HS-5 (cell line): ENCODE measurements at regions not wholly inside any gene's neighbourhood (a gene's known extent, or its start where the extent isn't known, plus 50 kb on each side); places are given as distances from the start of the nearest gene placed in this dataset.
"Not testable (repeated sequence)": the region's sequence is repeated elsewhere in the genome, so short reads cannot be mapped to it uniquely, and the experiment has no call there.

Experiments used
- DNase-seq: peaks from one replicate; pipeline ENCODE4 v3.0.0-alpha.2; 2012; ENCODE audit warnings: low read depth

DNA sequence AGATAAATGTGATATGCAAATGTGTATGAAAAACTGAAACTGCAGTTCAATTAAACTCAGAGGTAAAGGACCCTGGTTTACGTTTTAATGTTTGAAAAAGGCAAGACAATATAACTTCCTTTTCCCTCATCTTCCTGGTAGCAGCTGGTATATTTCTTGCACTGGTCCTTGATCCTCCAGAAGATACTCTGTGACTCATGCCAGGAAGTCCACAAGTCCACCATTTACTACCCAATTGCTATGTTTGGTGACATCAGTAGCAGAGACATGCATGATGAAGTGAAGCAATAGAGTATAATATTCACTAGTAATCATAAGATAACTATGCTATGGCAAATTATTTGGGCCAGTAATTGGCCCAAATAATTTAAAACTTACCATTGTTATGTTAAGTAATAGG is 774.5 kb upstream of the NEGR1 start:
- no peak for DNase-seq

DNA sequence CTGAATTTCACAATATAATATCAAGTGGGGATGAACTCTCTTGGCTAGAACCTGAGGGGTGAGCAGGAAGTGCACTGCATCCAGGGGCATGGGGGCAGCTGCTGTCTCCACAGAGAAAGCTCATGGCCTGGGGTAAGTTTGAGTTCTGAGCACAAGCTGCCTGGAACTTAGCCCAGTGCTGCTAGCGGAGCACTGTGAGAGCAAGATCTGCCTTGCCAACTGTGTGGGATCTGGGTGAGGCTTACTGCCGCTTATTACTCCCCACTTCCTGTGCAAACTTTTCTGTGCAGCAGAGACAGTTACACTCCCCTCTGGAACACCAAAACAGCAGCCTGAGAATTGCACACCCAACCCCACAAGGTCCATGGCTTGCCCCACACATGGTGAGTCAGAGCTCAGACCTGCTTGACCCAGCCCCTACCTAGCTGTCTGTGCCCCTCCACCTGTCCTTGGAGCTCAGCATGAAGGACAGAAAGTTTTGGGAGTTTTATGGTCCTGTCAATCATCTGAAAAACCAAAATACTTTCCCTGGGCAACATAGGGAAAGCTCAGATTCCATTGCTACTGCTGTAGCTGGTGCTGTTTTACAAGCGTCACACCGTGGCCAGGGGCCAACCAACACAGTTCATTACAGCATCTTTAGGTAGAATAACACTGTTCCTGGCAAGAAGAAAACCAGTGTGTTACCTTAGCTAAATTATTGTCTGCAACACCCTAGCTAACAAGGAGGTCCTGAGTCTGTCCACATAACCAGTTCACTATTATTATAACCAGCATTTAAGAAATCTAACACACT is 762.1 kb upstream of the NEGR1 start:
- no peak for DNase-seq

DNA sequence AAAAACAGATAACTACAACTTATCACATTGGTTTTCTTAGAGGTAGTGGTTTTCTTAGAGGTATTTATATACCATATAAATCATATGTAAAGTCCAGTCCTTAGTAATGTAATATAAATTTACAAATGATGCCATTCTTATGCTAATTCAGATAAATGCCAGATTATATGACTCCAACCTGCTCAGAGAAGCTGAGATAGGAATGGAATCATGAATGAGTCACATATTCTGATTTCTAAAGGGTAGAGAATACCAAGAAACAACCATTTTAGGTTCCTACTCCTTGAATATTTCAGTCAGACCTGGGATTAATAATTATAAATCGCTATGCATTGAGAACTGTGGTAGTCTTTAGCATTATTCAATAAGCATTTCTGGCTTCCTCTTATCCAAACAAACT is 760.1 kb upstream of the NEGR1 start:
- no peak for DNase-seq

DNA sequence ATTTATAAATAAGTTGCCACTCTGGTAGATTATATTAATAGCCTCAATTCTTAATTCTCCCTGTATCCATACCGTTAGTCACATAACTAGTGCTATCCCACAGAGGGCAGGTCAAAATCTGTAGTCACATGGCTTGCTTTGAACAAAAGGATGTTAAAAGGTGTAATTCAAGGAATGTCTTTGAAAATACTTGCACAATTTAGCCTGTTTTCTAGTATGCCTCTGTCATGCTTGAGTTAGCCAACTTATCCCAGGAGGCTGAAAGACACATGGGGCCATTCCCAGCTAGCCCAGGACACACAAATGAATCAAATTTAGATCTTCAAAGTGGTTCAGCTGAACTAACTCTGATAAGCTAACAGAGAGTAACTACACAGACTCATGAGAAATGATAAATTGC is 758.5 kb upstream of the NEGR1 start:
- no peak for DNase-seq

DNA sequence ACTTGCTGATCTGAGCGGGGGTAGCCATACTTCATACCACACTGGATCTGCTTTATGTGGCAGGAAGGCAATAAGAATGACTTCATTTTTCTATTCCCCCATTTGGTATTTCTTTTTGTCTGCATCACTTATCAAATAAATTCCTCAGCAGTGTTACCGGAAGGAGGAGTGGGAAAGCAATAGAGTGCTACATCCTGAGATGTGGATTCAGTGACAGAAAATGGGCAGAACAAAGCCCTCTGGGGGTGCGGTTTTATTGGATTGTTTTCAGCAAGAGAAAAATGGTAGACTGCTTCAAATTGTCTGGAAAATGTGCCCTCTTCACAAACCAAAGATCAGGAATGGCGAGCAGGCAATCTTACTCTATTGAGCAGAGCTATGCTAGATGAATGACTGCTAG is 751.9 kb upstream of the NEGR1 start:
- DNase-seq: no peak

DNA sequence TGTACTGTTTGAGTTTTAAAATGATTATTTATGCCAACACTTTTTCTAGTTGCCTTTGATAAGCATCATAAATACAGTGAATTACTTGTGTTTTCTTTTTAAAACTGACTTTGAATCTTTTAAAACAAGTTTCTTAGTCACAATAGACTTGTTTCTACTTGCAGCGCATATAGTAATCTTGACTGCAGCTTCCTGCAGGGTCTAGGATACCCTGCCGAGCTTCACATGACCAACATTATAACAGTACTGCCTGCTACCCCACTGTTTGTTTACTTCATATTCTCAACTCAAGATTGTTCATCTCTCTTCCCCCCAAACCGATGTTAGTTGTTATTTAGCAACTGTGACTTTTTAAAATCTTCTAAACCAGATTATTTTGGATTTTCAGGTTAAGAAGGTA is 751.3 kb upstream of the NEGR1 start:
- DNase-seq: no peak

DNA sequence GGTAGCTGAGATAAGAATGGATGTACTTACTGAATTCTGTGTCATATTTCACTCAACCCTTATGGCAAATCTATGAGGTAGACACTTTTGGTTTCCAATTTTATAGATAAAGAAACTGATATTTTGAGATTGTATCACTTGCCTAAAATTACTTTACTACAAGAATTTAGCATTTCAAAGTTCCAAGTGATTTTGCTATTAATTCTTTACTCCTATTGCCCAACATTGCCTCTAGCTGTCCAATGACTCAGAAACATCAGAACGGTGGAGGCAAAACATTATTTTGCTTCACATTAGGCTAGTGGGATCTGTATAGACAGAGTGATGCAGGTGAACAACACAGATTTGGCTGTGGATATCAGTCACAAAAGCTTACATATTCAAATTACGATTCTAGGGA is 747.2 kb upstream of the NEGR1 start:
- DNase-seq: no peak

DNA sequence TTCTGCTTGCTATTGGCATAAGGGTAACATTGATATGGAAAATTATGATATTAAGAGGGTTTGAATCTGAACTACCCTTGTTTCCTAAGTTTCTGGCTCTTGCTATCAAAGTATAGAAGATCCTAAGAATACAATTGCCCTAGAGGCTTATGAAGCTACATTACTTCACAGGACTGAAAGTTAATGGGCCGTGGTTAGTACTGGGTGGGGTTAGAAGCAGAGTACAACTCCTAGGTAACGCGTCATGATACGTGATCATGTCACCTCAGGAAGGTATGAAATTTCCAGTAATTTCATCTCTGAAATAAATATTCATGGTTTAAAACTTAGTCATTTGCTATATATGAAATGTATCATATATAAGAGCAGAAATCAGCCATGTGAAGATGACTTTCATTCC is 743.8 kb upstream of the NEGR1 start:
- no peak for DNase-seq

DNA sequence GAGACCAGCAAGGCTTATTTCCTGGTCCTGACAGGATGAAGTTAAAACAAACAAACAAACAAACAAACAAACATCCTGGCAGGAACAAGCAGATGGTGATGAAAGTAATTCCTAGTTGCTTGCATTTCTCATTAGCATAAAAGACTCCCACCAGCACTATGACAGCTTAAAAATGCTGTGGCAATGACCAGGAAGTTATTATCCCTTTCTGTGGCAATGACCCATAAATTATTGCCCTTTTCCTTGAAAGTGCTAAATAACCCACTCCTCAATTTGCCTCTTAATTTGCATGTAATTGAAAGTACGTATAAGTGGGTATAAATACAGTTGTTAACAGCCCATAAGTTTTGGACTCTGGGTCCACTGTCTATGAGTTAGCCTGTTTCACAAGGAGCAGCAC is 727.6 kb upstream of the NEGR1 start:
- no peak for DNase-seq

DNA sequence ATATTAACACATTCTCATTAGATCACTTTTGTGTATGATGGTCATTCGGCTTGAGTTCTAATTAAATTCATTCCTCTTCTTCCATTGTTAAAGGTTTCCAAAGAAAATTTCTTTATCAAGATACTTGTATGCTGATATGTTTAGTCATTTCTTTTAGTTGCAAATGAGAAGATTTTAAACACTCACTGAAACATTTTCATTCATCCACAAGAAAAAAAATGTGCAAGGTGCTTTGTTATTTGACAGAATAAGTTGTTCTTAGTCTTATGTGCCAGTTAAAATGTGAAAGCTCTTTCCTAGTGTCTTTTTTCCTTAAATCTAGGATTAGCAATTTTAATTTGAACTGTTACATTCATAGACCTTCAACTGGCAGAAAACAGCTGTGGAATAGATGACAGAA is 727.0 kb upstream of the NEGR1 start:
- DNase-seq: no peak

DNA sequence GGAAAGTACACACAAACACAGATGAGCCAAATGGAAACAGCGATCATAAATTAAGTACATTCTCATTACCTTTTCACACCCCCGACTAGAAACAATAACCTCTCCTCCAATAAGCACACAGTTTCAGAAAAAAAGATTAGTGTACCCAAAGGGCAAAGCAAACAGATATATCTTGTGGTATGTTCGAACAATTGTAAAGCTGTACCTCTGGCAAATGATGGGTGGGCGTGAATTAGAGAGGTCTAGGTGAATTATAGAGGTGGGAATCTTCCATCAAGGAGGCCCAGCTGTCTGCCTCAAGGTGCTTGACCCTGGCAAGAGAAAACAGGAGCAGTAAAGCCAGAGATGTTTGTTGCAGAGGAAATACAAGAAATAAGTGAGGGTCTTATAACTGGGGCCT is 715.3 kb upstream of the NEGR1 start:
- DNase-seq: no peak

DNA sequence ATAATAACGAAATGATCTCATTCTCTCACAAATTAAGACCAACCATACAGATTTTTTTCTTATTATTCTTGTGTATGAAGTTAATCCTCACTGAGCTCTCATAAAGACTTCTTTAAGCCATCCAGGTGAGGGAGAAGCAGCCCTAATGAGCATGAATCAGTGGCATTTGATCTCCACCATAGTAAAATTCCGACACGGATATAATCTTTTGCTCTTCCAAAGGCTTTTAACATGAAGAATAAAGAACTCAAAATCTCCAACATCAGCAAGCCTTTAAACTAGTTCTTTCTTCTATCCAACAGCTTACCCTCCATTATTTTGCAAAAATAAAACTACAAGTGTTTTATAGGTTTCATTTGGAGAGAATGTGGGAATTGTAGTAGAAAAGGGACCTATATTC is 714.7 kb upstream of the NEGR1 start:
- DNase-seq: no peak

DNA sequence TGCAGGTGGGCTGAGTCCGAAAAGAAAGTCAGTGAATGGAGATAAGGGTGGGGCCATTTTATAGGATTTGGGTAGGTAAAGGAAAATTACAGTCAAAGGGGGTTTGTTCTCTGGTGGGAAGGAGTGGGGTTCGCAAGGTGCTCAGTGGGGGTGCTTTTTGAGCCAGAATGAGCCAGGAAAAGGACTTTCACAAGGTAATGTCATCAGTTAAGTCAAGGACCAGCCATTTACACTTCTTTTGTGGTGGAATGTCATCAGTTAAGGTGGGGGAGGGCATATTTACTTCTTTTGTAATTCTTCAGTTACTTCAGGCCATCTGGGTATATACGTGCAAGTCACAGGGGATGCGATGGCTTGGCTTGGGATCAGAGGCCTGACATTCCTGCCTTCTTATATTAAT is 705.5 kb upstream of the NEGR1 start:
- DNase-seq: not testable (repeated sequence)

DNA sequence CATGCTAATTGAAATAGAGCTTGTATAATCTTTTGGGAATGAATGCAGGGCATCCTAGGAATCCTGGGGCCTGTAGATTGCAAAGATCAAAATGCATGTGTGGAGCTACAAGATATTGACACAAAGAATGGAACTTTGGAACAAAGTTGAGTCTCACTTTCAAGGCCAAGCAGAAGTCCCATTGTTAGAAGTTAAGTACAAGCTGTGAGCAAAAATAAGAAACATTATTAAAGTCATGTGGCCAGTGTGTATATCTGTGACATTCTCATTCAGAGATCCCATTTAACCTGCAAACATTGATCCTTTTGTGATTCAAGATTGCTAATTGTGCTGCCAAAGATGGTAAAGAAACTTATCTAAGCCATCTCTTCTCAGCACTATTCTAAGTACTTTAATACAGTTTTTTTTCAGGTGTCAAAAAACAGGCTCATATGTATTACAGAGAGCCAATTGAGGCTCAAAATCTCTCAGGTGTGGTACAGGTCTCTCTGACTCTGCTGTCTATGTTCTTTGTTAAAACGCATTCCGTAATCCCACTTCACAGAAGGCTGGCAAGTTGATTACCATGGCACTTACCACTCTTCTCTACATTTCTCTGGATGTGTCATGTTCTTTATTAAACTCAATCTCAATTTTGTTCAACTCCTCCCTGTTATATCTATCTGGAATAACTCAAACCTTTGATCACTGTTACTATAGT is 704.4 kb upstream of the NEGR1 start:
- no peak for DNase-seq

DNA sequence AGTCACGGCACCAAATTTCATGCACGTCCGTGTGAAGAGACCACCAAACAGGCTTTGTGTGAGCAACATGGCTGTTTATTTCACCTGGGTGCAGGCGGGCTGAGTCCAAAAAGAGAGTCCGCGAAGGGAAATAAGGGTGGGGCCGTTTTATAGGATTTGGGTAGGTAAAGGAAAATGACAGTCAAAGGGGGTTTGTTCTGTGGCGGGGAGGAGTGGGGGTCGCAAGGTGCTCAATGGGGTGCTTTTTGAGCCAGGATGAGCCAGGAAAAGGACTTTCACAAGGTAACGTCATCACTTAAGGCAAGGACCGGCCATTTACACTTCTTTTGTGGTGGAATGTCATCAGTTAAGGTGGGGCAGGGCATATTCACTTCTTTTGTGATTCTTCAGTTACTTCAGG is 702.7 kb upstream of the NEGR1 start:
- DNase-seq: not testable (repeated sequence)

DNA sequence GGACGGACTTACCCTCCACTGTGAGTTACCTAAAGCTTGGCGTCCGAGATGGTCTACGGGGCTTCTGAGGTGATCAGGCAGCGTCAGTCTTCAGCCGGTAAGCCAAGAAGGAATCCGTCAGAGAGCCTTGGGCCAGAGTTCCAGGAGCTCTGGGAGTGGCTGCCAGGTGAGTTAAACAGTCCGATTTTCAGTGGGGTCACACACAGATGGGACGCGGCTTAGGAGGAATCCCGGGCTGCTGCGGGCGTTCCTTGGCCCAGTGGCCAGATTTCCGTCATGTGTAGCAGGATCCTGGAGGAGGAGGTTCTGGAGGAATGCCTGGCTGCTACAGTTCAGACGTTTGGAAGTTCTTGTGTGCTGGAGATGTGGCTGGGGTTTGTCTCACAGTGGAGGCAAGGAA is 700.7 kb upstream of the NEGR1 start:
- DNase-seq: not testable (repeated sequence)

DNA sequence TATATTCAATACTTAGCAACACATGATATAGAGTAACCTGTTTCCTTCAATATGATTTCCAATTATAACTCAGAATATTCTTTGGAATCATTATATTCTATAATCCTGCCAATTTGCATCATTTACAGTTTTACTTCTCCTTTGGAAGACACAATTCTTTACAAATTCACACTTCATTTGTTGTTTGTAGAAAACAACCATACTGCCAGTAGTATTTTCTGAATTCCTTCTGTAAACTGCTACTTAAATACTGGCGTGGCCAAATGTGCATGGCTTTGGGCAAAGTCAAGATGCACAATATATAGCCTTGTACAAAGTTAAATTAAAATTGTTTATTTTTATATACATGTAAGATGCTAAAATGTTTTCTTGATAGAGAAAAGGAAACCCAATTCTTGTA is 687.1 kb upstream of the NEGR1 start:
- no peak for DNase-seq

DNA sequence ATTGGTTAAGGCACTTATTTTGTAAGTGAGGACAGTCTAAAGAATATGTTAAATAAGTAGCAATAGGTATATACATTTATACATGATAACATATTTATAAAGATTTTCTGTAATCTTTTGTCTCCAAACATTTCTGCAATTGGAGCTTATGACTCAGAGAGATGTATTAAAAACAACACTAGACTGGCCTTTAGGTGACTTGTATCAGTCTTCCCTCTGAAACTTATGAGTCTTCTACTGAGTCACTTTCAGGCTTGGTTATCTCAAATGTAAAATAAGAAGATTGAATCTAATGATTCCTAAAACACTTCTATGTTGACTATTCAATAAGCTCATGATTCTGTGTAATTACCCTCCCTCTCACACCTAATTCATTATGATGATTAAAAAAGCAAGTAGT is 672.6 kb upstream of the NEGR1 start:
- no peak for DNase-seq

DNA sequence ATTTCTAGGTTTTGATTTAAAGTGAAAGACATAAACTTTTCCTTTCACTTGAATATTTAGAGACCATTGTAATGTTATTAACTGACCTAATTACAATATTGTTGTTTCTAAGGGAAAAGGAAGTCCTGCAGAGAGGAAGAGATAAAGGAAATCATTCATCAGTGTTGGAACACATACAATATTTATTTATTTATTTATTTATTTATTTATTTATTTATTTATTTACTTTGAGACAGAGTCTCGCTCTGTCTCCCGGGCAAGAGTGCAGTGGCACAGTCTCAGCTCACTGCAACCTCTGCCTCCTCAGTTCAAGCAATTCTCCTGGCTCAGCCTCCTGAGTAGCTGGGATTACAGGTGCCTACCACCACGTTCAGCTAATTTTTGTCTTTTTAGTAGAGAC is 668.6 kb upstream of the NEGR1 start:
- not testable (repeated sequence) for DNase-seq

DNA sequence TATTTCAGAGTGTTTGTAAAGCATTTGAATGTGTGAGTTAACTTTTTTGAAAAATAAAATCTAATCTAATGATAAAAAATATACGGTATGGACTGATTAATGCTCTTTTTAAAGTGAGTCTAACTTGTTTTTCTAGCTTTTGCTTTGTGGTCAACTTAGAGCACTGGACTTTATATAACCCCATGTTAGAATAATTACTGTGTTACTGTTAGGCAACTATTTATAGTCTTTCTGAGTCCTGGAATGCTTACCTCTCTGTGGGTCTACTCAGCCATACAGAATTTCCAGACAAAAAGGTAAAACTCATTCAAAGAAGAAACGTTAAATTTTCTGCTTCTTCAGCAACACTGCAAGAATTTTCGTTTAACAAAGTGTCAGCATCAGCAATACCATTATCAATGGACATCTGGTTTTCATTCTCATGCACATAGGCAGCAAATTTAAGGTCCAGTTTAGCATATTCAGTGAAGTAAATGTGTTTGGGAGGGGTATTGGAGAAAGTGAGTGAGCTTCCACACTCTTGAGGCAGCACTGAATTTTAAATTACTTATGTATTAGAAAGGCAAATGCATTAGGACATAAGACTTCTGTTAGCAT is 664.7 kb upstream of the NEGR1 start:
- DNase-seq: no peak

DNA sequence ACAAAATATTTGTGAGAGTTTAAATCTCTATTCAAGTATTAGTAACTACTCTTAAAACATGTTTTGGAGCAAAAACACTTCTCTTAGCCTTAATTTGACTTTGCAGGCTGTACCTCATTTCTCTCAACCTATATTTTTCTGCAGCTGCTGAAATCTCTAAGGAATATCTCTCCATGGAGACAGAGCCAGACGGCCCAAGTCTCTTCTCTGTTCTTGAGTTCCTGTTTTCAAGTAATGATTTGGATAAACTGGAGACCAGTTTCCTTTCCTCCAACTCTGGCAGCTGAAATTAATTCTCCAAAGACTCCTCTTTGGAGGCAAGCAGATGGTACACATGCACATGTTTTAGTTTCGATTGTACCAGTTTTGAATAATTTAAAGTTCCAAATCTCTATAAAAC is 659.7 kb upstream of the NEGR1 start:
- DNase-seq: no peak

DNA sequence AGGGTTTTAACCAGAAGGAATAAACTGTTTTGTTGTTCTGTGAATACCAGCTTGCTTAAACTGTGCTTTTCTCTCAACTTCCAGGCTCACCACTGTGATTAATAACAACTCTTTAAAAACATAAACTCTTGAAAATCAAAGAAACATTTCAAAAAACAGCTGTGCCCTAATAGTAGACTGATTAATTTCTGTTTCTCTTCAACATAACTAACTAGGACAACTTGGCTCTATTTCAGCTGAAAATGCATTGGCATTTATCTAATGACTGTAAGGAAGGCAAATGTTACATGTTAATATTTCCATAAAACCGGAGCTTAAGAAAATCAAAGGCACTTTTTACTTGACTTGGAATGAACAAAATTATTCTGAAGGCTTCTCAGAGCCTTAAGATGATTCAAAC is 656.1 kb upstream of the NEGR1 start:
- no peak for DNase-seq

DNA sequence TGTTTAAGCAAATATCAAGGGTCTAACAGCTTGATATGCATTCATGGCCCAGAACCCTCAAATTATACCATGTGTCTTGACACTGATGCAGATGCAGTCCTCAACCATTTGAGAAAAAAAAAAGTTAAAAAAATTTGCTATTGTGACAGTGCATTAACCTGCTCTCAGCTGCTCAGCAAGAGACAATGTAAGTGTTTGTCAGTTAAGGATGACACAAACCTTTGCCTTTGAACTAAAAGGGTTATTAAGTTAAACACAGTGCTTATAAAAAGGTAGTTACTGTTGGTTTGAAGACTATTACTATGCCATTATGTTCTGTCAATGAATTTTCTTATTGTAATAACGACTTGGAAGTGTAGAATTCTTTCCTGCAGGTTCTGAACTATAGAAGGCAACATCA is 655.6 kb upstream of the NEGR1 start:
- no peak for DNase-seq

DNA sequence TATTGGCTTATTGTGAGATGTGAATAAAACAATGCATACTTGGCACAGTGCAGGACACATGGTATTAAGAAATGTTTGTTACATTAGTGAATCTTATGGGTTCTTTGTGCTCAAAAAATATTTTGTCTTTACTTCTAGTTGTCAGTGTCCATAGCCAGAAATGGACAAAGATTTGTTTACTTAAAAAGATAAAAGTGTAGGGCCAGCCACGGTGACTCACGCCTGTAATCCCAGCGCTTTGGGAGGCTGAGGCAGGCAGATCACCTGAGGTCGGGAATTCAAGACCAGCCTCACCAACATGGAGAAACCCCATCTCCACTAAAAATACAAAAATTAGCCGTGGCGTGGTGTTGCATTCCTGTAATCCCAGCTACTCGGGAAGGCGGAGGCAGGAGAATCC is 654.6 kb upstream of the NEGR1 start:
- no peak for DNase-seq
